Gastrocnemius medialis (tissue), 4 donors: ENCODE measurements at regions not wholly inside any gene's neighbourhood (a gene's known extent, or its start where the extent isn't known, plus 50 kb on each side); places are given as distances from the start of the nearest gene placed in this dataset.

Experiments
- POLR2A ChIP-seq, 2 donors: fragments of 450-650 bp; IDR thresholded peaks; one replicate each; pipeline ENCODE4 v1.6.1; 2017; ENCODE audit warnings: antibody characterized with exemption in 2 of 2, mild to moderate bottlenecking in 2 of 2, moderate library complexity in 2 of 2
- TF ChIP-seq, protein P1 (sequence below), 5 experiments: fragments of 450-650 bp in 3 of 5; fragments of 200-600 bp in 2 of 5; sonication (generic) in 2 of 5; IDR thresholded peaks in 4 of 5; conservative IDR thresholded peaks in 1 of 5; 1 replicate in 4 of 5; 2 replicates in 1 of 5; pipeline ENCODE4 v1.5.1; 2016 to 2019; ENCODE audit warnings: antibody characterized with exemption in 5 of 5, mild to moderate bottlenecking in 3 of 5, moderate library complexity in 3 of 5

DNA sequence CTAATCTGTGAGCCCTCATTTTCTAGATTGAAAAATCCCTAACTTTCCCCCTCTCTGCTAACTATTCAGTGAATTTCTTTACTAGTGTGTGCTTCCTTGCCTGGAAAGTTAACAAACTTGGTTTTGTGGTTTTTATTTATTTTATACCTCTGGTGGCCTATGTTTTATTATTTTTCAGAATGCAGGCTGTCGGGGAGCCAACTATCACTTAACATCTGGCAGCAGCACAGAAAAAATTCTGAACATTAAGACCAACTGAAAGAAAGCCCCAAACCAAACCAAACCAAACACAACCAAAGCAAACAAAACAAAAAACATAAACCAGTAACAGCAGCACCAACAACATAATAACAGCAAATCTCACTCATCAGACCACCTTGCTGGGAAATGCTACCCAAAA lies 109.0 kb upstream of the KL start:
- TF ChIP-seq, protein P1, sequence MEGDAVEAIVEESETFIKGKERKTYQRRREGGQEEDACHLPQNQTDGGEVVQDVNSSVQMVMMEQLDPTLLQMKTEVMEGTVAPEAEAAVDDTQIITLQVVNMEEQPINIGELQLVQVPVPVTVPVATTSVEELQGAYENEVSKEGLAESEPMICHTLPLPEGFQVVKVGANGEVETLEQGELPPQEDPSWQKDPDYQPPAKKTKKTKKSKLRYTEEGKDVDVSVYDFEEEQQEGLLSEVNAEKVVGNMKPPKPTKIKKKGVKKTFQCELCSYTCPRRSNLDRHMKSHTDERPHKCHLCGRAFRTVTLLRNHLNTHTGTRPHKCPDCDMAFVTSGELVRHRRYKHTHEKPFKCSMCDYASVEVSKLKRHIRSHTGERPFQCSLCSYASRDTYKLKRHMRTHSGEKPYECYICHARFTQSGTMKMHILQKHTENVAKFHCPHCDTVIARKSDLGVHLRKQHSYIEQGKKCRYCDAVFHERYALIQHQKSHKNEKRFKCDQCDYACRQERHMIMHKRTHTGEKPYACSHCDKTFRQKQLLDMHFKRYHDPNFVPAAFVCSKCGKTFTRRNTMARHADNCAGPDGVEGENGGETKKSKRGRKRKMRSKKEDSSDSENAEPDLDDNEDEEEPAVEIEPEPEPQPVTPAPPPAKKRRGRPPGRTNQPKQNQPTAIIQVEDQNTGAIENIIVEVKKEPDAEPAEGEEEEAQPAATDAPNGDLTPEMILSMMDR (IDR thresholded peaks at IDR 0.05 in 4 of 5, conservative IDR thresholded peaks at IDR 0.05 in 1 of 5): no peak
- no peak for TF ChIP-seq POLR2A (IDR thresholded peaks at IDR 0.05)
